Frontal cortex (tissue), 3 donors: ENCODE measurements at regions not wholly inside any gene's neighbourhood (a gene's known extent, or its start where the extent isn't known, plus 50 kb on each side); places are given as distances from the start of the nearest gene placed in this dataset.
"Not testable (repeated sequence)": the region's sequence is repeated elsewhere in the genome, so short reads cannot be mapped to it uniquely, and the experiment has no call there.

ENCODE experiments used
- DNase-seq, 2 donors: peaks; one replicate each; pipeline ENCODE4 v3.0.0; 2012; ENCODE audit warnings: low spot score in 2 of 2
- FAIRE-seq: peaks from 2 replicates; lab custom pipeline; 2012; peaks lifted over from hg19 to GRCh38; lab: Jason Lieb, UNC
- donor health status: control.
- donor health status: control.
- donor health status: control.

GRCh38 chr15:59904450-59905135 is 99.5 kb upstream of the FOXB1 start:
- FAIRE-seq (no peak), DNase-seq (no peak)

- DNase-seq (no peak), FAIRE-seq (no peak)
These were observed 107.4 kb upstream of the FOXB1 start for GRCh38 chr15:59896663-59897074.

GRCh38 chr15:59894835-59895234 is 109.3 kb upstream of the FOXB1 start:
- DNase-seq, result no peak
- no peak for FAIRE-seq

- no peak for DNase-seq
- FAIRE-seq, result no peak
These were observed 111.1 kb upstream of the FOXB1 start for GRCh38 chr15:59892985-59893384.

- DNase-seq, FAIRE-seq: not testable (repeated sequence)
These were observed 116.2 kb upstream of the FOXB1 start for GRCh38 chr15:59887870-59888269.

GRCh38 chr15:59887211-59887610 is 116.9 kb upstream of the FOXB1 start:
- DNase-seq (no peak), FAIRE-seq (no peak)

GRCh38 chr15:59886441-59886840 is 117.7 kb upstream of the FOXB1 start:
- DNase-seq (no peak), FAIRE-seq (no peak)

- FAIRE-seq, result no peak
- peak in 1 of 2 donors; percentile 8 for DNase-seq
These were observed 118.3 kb upstream of the FOXB1 start for GRCh38 chr15:59885832-59886231.

- FAIRE-seq (no peak), DNase-seq (peak in 1 of 2 donors; percentile 9)
These were observed 124.4 kb upstream of the FOXB1 start for GRCh38 chr15:59879506-59880265.

GRCh38 chr15:59876140-59876539 is 128.0 kb upstream of the FOXB1 start:
- DNase-seq (no peak), FAIRE-seq (no peak)

- DNase-seq, result no peak
These were observed 130.4 kb upstream of the FOXB1 start for GRCh38 chr15:59873644-59874272.

GRCh38 chr15:59867086-59867855 is 136.8 kb upstream of the FOXB1 start:
- FAIRE-seq (no peak), DNase-seq (no peak)

More at GRCh38 chr15:59873644-59874272, 130.4 kb upstream of the FOXB1 start:
- FAIRE-seq, result no peak

GRCh38 chr15:59866642-59867041 is 137.5 kb upstream of the FOXB1 start:
- no peak for DNase-seq
- FAIRE-seq, result no peak

- DNase-seq, result no peak
- no peak for FAIRE-seq
These were observed 141.6 kb upstream of the FOXB1 start for GRCh38 chr15:59862191-59863155.

- FAIRE-seq (no peak), DNase-seq (no peak)
These were observed 156.1 kb upstream of the FOXB1 start for GRCh38 chr15:59847968-59848367.

- FAIRE-seq (no peak), DNase-seq (no peak)
These were observed 156.9 kb upstream of the BNIP2 start for GRCh38 chr15:59845942-59846499.

GRCh38 chr15:59843609-59844008 is 154.5 kb upstream of the BNIP2 start:
- DNase-seq (no peak), FAIRE-seq (no peak)

- DNase-seq, result no peak
- no peak for FAIRE-seq
These were observed 151.9 kb upstream of the BNIP2 start for GRCh38 chr15:59841036-59841435.

GRCh38 chr15:59839906-59840305 is 150.8 kb upstream of the BNIP2 start:
- no peak for FAIRE-seq
- DNase-seq, result no peak
